ENCODE measurements at regions not wholly inside any gene's neighbourhood (a gene's known extent, or its start where the extent isn't known, plus 50 kb on each side); places are given as distances from the start of the nearest gene placed in this dataset.

DNA sequence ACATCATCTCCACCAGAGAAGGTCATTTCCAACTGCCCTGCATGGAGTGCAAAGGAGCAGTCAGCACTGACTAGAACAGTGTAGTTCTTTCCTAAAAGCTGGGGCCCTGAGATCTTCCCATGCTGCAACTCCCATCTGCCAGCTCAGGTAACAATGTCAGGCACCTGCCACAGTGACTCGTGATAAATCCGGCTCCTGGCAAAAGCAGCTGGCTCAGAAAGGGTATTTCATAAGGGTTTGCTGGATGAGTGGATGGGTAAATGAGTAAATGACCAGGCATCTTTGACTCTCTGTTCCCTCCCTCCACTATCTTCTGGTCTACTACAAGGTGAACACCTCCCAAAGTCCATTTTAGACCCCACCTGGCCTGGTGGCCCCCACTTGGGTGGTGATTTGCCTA lies 403.6 kb downstream of the NXPE2 start:
- DNase-seq (ENCODE audit: low read depth, low spot score) (no peak), ATAC-seq (no peak)
- Histone ChIP-seq H3K4me1 (ENCODE audit: control insufficient read depth in 1 of 2, insufficient read depth in 2 of 2, low read length in 2 of 2) (no peaks in the 10 kb centered on the region), H3K9me2 (ENCODE audit: insufficient read depth) (no peaks in the 10 kb centered on the region), H4K20me1 (ENCODE audit: insufficient read depth) (no peaks in the 10 kb centered on the region), H3K36me3 (ENCODE audit: control insufficient read depth in 1 of 2, insufficient read depth in 2 of 2, low read length in 2 of 2) (no peaks in the 10 kb centered on the region), H2AFZ (ENCODE audit: low read depth, low read length, poor library complexity, severe bottlenecking) (no peak overlapping the region), H3K9me3 (ENCODE audit: control insufficient read depth in 1 of 2, insufficient read depth in 1 of 2, low read depth in 1 of 2, low read length in 2 of 2) (peaks cover 0 to 3% of the 10 kb centered on the region in 2 experiments; a peak in 1 of 4 replicates), H3K4me2 (ENCODE audit: low read length) (no peak overlapping the region), H3K79me2 (ENCODE audit: insufficient read depth, low read length) (no peaks in the 10 kb centered on the region), H3K4me3 (replicated peaks in 1 of 2; ENCODE audit: low read depth in 1 of 2, low read length in 2 of 2) (no peak overlapping the region), H3K9ac (ENCODE audit: low read length) (no peak overlapping the region), H3K27ac (ENCODE audit: low read depth, low read length) (no peak overlapping the region), H3K27me3 (ENCODE audit: insufficient read depth, low read length) (no peaks in the 10 kb centered on the region)
- TF ChIP-seq YY1 (IDR thresholded peaks at IDR 0.05; ENCODE audit: extremely low read depth, insufficient replicate concordance, low read depth, low read length), result no peak
- TF ChIP-seq ZNF274 (IDR thresholded peaks at IDR 0.05; ENCODE audit: low read depth, low read length), result no peak
- TF ChIP-seq, protein P1, sequence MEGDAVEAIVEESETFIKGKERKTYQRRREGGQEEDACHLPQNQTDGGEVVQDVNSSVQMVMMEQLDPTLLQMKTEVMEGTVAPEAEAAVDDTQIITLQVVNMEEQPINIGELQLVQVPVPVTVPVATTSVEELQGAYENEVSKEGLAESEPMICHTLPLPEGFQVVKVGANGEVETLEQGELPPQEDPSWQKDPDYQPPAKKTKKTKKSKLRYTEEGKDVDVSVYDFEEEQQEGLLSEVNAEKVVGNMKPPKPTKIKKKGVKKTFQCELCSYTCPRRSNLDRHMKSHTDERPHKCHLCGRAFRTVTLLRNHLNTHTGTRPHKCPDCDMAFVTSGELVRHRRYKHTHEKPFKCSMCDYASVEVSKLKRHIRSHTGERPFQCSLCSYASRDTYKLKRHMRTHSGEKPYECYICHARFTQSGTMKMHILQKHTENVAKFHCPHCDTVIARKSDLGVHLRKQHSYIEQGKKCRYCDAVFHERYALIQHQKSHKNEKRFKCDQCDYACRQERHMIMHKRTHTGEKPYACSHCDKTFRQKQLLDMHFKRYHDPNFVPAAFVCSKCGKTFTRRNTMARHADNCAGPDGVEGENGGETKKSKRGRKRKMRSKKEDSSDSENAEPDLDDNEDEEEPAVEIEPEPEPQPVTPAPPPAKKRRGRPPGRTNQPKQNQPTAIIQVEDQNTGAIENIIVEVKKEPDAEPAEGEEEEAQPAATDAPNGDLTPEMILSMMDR (IDR thresholded peaks at IDR 0.05 in 2 of 3, conservative IDR thresholded peaks at IDR 0.05 in 1 of 3; ENCODE audit: borderline replicate concordance in 1 of 3, insufficient read depth in 1 of 3, low read depth in 2 of 3, low read length in 2 of 3), result no peak
- TF ChIP-seq CEBPB (IDR thresholded peaks at IDR 0.05; ENCODE audit: low read depth), result no peak
- TF ChIP-seq CBX3 (IDR thresholded peaks at IDR 0.05; ENCODE audit: low read depth), result no peak
- TF ChIP-seq RAD21 (IDR thresholded peaks at IDR 0.05; ENCODE audit: low read depth), result no peak
- TF ChIP-seq POLR2AphosphoS5 (IDR thresholded peaks at IDR 0.05; ENCODE audit: low read depth, low read length), result no peak
- no peak for TF ChIP-seq EZH2phosphoT487 (IDR thresholded peaks at IDR 0.05; ENCODE audit: borderline replicate concordance)
- TF ChIP-seq TCF7L2 (IDR thresholded peaks at IDR 0.05; ENCODE audit: borderline replicate concordance, extremely low read depth, insufficient read depth, insufficient read length), result no peak
- TF ChIP-seq ELF1 (IDR thresholded peaks at IDR 0.05; ENCODE audit: borderline replicate concordance, low read depth), result no peak
- TF ChIP-seq, protein P2, sequence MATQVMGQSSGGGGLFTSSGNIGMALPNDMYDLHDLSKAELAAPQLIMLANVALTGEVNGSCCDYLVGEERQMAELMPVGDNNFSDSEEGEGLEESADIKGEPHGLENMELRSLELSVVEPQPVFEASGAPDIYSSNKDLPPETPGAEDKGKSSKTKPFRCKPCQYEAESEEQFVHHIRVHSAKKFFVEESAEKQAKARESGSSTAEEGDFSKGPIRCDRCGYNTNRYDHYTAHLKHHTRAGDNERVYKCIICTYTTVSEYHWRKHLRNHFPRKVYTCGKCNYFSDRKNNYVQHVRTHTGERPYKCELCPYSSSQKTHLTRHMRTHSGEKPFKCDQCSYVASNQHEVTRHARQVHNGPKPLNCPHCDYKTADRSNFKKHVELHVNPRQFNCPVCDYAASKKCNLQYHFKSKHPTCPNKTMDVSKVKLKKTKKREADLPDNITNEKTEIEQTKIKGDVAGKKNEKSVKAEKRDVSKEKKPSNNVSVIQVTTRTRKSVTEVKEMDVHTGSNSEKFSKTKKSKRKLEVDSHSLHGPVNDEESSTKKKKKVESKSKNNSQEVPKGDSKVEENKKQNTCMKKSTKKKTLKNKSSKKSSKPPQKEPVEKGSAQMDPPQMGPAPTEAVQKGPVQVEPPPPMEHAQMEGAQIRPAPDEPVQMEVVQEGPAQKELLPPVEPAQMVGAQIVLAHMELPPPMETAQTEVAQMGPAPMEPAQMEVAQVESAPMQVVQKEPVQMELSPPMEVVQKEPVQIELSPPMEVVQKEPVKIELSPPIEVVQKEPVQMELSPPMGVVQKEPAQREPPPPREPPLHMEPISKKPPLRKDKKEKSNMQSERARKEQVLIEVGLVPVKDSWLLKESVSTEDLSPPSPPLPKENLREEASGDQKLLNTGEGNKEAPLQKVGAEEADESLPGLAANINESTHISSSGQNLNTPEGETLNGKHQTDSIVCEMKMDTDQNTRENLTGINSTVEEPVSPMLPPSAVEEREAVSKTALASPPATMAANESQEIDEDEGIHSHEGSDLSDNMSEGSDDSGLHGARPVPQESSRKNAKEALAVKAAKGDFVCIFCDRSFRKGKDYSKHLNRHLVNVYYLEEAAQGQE (IDR thresholded peaks at IDR 0.05; ENCODE audit: low read depth), result no peak
- TF ChIP-seq ZFX (IDR thresholded peaks at IDR 0.05), result no peak
- no peak for TF ChIP-seq SIN3A (IDR thresholded peaks at IDR 0.05; ENCODE audit: low read depth)
- TF ChIP-seq, protein P3, sequence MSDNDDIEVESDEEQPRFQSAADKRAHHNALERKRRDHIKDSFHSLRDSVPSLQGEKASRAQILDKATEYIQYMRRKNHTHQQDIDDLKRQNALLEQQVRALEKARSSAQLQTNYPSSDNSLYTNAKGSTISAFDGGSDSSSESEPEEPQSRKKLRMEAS (IDR thresholded peaks at IDR 0.05), result no peak
- TF ChIP-seq, protein P4, sequence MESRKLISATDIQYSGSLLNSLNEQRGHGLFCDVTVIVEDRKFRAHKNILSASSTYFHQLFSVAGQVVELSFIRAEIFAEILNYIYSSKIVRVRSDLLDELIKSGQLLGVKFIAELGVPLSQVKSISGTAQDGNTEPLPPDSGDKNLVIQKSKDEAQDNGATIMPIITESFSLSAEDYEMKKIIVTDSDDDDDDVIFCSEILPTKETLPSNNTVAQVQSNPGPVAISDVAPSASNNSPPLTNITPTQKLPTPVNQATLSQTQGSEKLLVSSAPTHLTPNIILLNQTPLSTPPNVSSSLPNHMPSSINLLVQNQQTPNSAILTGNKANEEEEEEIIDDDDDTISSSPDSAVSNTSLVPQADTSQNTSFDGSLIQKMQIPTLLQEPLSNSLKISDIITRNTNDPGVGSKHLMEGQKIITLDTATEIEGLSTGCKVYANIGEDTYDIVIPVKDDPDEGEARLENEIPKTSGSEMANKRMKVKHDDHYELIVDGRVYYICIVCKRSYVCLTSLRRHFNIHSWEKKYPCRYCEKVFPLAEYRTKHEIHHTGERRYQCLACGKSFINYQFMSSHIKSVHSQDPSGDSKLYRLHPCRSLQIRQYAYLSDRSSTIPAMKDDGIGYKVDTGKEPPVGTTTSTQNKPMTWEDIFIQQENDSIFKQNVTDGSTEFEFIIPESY (IDR thresholded peaks at IDR 0.05; ENCODE audit: extremely low read depth, insufficient replicate concordance, low read length), result no peak
- TF ChIP-seq EGR1 (IDR thresholded peaks at IDR 0.05; ENCODE audit: low read depth), result no peak
- TF ChIP-seq JUND (IDR thresholded peaks at IDR 0.05), result no peak
- ChIA-PET CTCF (no interaction called here), POLR2A (no interaction called here), RAD21 (ENCODE audit: low non-redundant PET in 1 of 2, low total read pairs in 2 of 2, uncharacterized antibody in 2 of 2, unreplicated experiment in 2 of 2) (no interaction called here)
- BruUV-seq (replicated peaks), result no TSS peak
- intact Hi-C loops (cut with micrococcal nuclease), result no loop called here

Data from HCT116 (cell line).